Left ventricle myocardium inferior (tissue), 1 donor: ENCODE measurements at regions not wholly inside any gene's neighbourhood (a gene's known extent, or its start where the extent isn't known, plus 50 kb on each side); places are given as distances from the start of the nearest gene placed in this dataset.

Source experiments
- DNase-seq: peaks from one replicate; pipeline ENCODE4 v3.0.0-alpha.2; 2020
- H3K27ac ChIP-seq: fragments of 200-600 bp; replicated peaks from 2 replicates; pipeline ENCODE4 v1.8.0; 2021
- H3K27me3 ChIP-seq: fragments of 200-600 bp; 2 replicates; pipeline ENCODE4 v1.8.0; 2021; ENCODE audit warnings: low read depth
- H3K36me3 ChIP-seq: fragments of 200-600 bp; 2 replicates; pipeline ENCODE4 v1.8.0; 2021
- H3K4me1 ChIP-seq: fragments of 200-600 bp; 2 replicates; pipeline ENCODE4 v1.8.0; 2021
- H3K4me3 ChIP-seq: fragments of 200-600 bp; 2 replicates; pipeline ENCODE4 v1.8.0; 2021; ENCODE audit warnings: mild to moderate bottlenecking, moderate library complexity
- H3K9me3 ChIP-seq: fragments of 200-600 bp; replicated peaks from 2 replicates; pipeline ENCODE4 v1.8.0; 2021
- CTCF ChIP-seq: fragments of 200-600 bp; IDR thresholded peaks from 2 replicates; pipeline ENCODE4 v1.8.0; 2021; ENCODE audit warnings: antibody characterized with exemption, mild to moderate bottlenecking, borderline replicate concordance
- intact Hi-C: fragments of 100-400 bp; cut with micrococcal nuclease; formaldehyde crosslinking; loops from one replicate; pipeline ENCODE4 v1.11.0; 2022
- donor health status: DM: no; HTN: yes; CAD: no; lungs with severe emphysema.

GRCh38 chr15:93452537-93453211, 363.7 kb upstream of the RGMA start:
- TF ChIP-seq CTCF: no peak
- Histone ChIP-seq H3K27me3 (no peaks in the 10 kb centered on the region), H3K9me3 (peaks cover 3% of the 10 kb centered on the region), H3K4me3 (no peak overlapping the region), H3K36me3 (no peaks in the 10 kb centered on the region), H3K27ac (peak overlapping the region; percentile 72), H3K4me1 (peaks cover 11% of the 10 kb centered on the region)
- DNase-seq: no peak
- intact Hi-C loops: no loop called here

- H3K4me3 ChIP-seq: no peak overlapping the region
- no peak for DNase-seq
- no peak for TF ChIP-seq CTCF
- peaks cover 11% of the 10 kb centered on the region for H3K4me1 ChIP-seq
- intact Hi-C loops: no loop called here
- H3K9me3 ChIP-seq: peaks cover 5% of the 10 kb centered on the region
- peak overlapping the region; percentile 72 for H3K27ac ChIP-seq
- H3K27me3 ChIP-seq: no peaks in the 10 kb centered on the region
- H3K36me3 ChIP-seq: no peaks in the 10 kb centered on the region
Measured at GRCh38 chr15:93451822-93452221, 362.8 kb upstream of the RGMA start.

GRCh38 chr15:93451265-93451664, 362.3 kb upstream of the RGMA start:
- peak overlapping the region; percentile 72 for H3K27ac ChIP-seq
- no peak overlapping the region for H3K4me3 ChIP-seq
- H3K36me3 ChIP-seq: no peaks in the 10 kb centered on the region
- DNase-seq: no peak
- peaks cover 11% of the 10 kb centered on the region for H3K4me1 ChIP-seq
- intact Hi-C loops: no loop called here
- H3K27me3 ChIP-seq: no peaks in the 10 kb centered on the region
- TF ChIP-seq CTCF: no peak
- H3K9me3 ChIP-seq: peaks cover 5% of the 10 kb centered on the region

- no peaks in the 10 kb centered on the region for H3K27me3 ChIP-seq
- peaks cover 5% of the 10 kb centered on the region for H3K9me3 ChIP-seq
- no peak overlapping the region for H3K4me3 ChIP-seq
- H3K4me1 ChIP-seq: peaks cover 7% of the 10 kb centered on the region
- H3K27ac ChIP-seq: no peak overlapping the region
- TF ChIP-seq CTCF: no peak
- no peaks in the 10 kb centered on the region for H3K36me3 ChIP-seq
- DNase-seq: no peak
- intact Hi-C loops: no loop called here
Measured at GRCh38 chr15:93449798-93450197, 360.8 kb upstream of the RGMA start.

GRCh38 chr15:93438310-93438709, 349.3 kb upstream of the RGMA start:
- intact Hi-C loops: no loop called here
- H3K4me1 ChIP-seq: no peaks in the 10 kb centered on the region
- no peak for DNase-seq
- no peaks in the 10 kb centered on the region for H3K9me3 ChIP-seq
- peaks cover 26% of the 10 kb centered on the region for H3K27me3 ChIP-seq
- H3K36me3 ChIP-seq: no peaks in the 10 kb centered on the region
- no peak overlapping the region for H3K27ac ChIP-seq
- no peak for TF ChIP-seq CTCF
- no peak overlapping the region for H3K4me3 ChIP-seq
